Osteoblast (primary cell): ENCODE measurements at regions not wholly inside any gene's neighbourhood (a gene's known extent, or its start where the extent isn't known, plus 50 kb on each side); places are given as distances from the start of the nearest gene placed in this dataset.
"Not testable (repeated sequence)": the region's sequence is repeated elsewhere in the genome, so short reads cannot be mapped to it uniquely, and the experiment has no call there.

Experiments used
- DNase-seq: peaks from one replicate; pipeline ENCODE4 v3.0.0; 2011; ENCODE audit warnings: low spot score, mixed read lengths; ENCODE audit not compliant: insufficient read length; ENCODE audit errors: missing footprints
- H2AFZ ChIP-seq: 2 replicates; pipeline ENCODE4 v1.6.0; 2011; ENCODE audit warnings: mild to moderate bottlenecking, low read length
- H3K27ac ChIP-seq: 2 replicates; pipeline ENCODE4 v1.5.1; 2011; ENCODE audit warnings: mild to moderate bottlenecking, low read depth, low read length, moderate library complexity
- H3K27me3 ChIP-seq: 2 replicates; pipeline ENCODE4 v1.6.0; 2012; ENCODE audit warnings: mild to moderate bottlenecking, control low read depth, inconsistent platforms, low read length, moderate library complexity; ENCODE audit not compliant: insufficient read depth
- H3K36me3 ChIP-seq: 2 replicates; pipeline ENCODE4 v1.5.1; 2011; ENCODE audit warnings: mild to moderate bottlenecking, low read length, control low read depth, moderate library complexity; ENCODE audit not compliant: insufficient read depth
- H3K4me1 ChIP-seq: 2 replicates; pipeline ENCODE4 v1.5.1; 2011; ENCODE audit warnings: mild to moderate bottlenecking, low read length, control low read depth, moderate library complexity; ENCODE audit not compliant: insufficient read depth
- H3K4me2 ChIP-seq: 2 replicates; pipeline ENCODE4 v1.6.0; 2011; ENCODE audit warnings: mild to moderate bottlenecking, low read length; ENCODE audit not compliant: insufficient read depth
- H3K4me3 ChIP-seq: fragments of 200-600 bp; sonication (generic); 3 replicates; pipeline ENCODE4 v1.5.1; 2012; ENCODE audit warnings: mild to moderate bottlenecking, low read length, inconsistent platforms; ENCODE audit not compliant: insufficient read depth
- H3K79me2 ChIP-seq: 2 replicates; pipeline ENCODE4 v1.6.0; 2012; ENCODE audit warnings: mild to moderate bottlenecking, low read length, control low read depth, inconsistent platforms; ENCODE audit not compliant: insufficient read depth
- H3K9me3 ChIP-seq: 2 replicates; pipeline ENCODE4 v1.5.1; 2011; ENCODE audit warnings: low read depth, low read length, control low read depth
- H4K20me1 ChIP-seq: 2 replicates; pipeline ENCODE4 v1.6.0; 2012; ENCODE audit warnings: mild to moderate bottlenecking, low read length, control low read depth; ENCODE audit not compliant: insufficient read depth
- CTCF ChIP-seq: IDR thresholded peaks from 2 replicates; pipeline ENCODE4 v1.5.1; 2011; ENCODE audit warnings: mild to moderate bottlenecking, low read depth, low read length, moderate library complexity; ENCODE audit errors: extremely low read depth

- Histone ChIP-seq H4K20me1 (no peaks in the 10 kb centered on the region), H3K4me1 (no peaks in the 10 kb centered on the region), H3K4me2 (no peak overlapping the region), H3K27ac (no peak overlapping the region), H2AFZ (no peak overlapping the region), H3K4me3 (no peak overlapping the region), H3K79me2 (no peaks in the 10 kb centered on the region), H3K9me3 (peaks cover 9% of the 10 kb centered on the region), H3K27me3 (no peaks in the 10 kb centered on the region), H3K36me3 (no peaks in the 10 kb centered on the region)
- no peak for TF ChIP-seq CTCF
- no peak for DNase-seq
Observed at GRCh38 chr17:22270381-22270780, 578.1 kb downstream of the KCNJ18 start.

DNA sequence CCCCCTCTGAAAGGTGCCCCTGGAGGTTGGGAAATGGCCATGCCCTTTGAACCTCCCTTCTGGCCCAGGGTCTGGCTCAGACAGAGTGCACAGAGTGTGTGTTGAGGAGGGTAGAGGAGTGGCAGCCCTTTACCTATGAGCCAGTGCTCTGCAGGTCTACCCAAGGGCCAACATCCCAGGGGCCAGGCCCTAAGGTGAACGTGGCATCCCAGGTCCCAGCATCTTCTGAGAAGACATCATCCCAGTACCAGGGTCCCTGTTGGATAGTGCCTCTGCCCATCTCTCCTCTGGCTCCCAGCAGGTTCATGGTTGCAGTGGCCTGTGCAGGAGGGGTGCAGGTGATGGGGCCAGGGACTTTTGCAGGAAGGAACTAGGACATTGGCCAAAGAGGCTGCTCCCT, 578.5 kb downstream of the KCNJ18 start:
- not testable (repeated sequence) for H3K79me2 ChIP-seq, H4K20me1 ChIP-seq, H3K27me3 ChIP-seq, H2AFZ ChIP-seq, H3K27ac ChIP-seq, H3K4me1 ChIP-seq, H3K4me3 ChIP-seq, H3K4me2 ChIP-seq, H3K9me3 ChIP-seq, H3K36me3 ChIP-seq, DNase-seq

DNA sequence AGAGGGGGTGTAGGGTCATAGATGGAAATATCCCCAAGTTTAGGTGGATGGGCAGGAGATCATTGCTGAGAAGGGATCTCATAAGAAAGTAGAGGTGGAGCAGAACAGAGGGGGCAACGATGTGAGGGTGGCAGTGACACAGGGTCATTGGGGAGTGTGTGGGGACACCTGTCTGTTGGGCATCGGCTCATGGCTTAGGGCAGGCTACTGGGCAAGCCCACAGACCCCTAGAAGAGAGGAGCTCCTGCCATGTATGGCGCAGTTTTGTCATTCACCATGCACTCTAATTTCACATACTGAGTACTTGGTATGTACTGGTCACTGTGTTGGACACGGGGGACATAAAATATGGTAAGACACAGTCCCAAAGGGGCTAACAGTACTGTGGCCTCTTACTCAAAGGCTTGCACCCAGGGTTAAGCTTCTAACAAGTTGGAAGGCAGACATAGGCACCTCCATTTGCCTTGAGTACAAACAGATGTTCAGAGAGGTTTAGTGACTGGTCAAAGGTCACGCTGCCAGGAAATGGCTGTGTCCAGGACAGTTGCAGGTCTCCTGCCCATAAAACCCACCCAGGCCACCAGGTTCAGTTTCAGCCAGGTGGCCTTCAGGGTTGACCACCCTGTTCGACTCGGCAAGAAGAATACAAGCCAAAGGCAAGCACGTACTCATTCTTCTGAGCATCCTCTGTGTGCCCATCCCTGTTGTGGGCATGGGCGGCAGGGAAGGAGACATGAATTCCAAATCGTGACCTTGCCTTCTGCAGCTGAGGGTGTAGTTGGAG, 580.2 kb downstream of the KCNJ18 start:
- no peaks in the 10 kb centered on the region for H4K20me1 ChIP-seq
- TF ChIP-seq CTCF = no peak
- no peak overlapping the region for H3K4me3 ChIP-seq
- no peak overlapping the region for H3K27ac ChIP-seq
- H2AFZ ChIP-seq = no peak overlapping the region
- peaks cover 4% of the 10 kb centered on the region for H3K9me3 ChIP-seq
- H3K27me3 ChIP-seq = no peaks in the 10 kb centered on the region
- H3K36me3 ChIP-seq = no peaks in the 10 kb centered on the region
- no peaks in the 10 kb centered on the region for H3K79me2 ChIP-seq
- no peak overlapping the region for H3K4me2 ChIP-seq
- DNase-seq = no peak
- H3K4me1 ChIP-seq = no peaks in the 10 kb centered on the region

DNA sequence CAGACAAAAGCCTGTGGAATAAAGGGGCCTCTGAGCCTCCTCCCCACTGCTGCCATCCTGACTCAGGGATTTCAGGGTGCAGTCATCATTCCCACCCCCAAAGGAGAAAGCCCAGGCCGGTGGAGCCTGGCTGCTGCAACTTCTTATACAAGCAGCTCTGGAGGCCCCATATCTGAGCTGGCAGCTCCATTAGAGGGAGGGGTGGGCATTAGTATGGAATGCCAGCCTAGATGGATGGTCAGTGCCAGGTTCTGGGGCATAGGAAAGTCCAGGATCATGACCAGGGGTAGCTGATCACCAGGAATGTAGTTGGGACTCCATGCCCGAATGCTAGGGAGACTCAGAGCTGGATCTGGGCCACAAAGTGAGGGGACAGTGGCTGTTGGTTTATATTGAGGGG, 581.0 kb downstream of the KCNJ18 start:
- no peak overlapping the region for H3K4me3 ChIP-seq
- no peaks in the 10 kb centered on the region for H4K20me1 ChIP-seq
- H3K36me3 ChIP-seq = no peaks in the 10 kb centered on the region
- no peaks in the 10 kb centered on the region for H3K27me3 ChIP-seq
- H3K79me2 ChIP-seq = no peaks in the 10 kb centered on the region
- no peak overlapping the region for H3K27ac ChIP-seq
- H3K9me3 ChIP-seq = peaks cover 4% of the 10 kb centered on the region
- H3K4me1 ChIP-seq = no peaks in the 10 kb centered on the region
- H2AFZ ChIP-seq = no peak overlapping the region
- DNase-seq = no peak
- H3K4me2 ChIP-seq = no peak overlapping the region
- no peak for TF ChIP-seq CTCF
